ENCODE measurements at regions not wholly inside any gene's neighbourhood (a gene's known extent, or its start where the extent isn't known, plus 50 kb on each side); places are given as distances from the start of the nearest gene placed in this dataset.

GRCh38 chr1:34292472-34292871, 115.8 kb downstream of the C1orf94 start:
- TF ChIP-seq CTCF (conservative IDR thresholded peaks at IDR 0.05; ENCODE audit: low read depth in 2 of 2): peak in 1 of 2 experiments; percentile 58; a peak in 3 of 4 replicates
- TF ChIP-seq EZH2 (IDR thresholded peaks at IDR 0.05; ENCODE audit: low read depth, unreplicated experiment): no peak
- TF ChIP-seq EZH2phosphoT487 (IDR thresholded peaks at IDR 0.05; ENCODE audit: unreplicated experiment): no peak
- no peak for TF ChIP-seq JUNB (IDR thresholded peaks at IDR 0.05; ENCODE audit: unreplicated experiment)
- TF ChIP-seq CREB1 (CRISPR knock-in tag; IDR thresholded peaks at IDR 0.05; ENCODE audit: low read depth): no peak
- TF ChIP-seq POLR2AphosphoS5 (IDR thresholded peaks at IDR 0.05; ENCODE audit: low read depth): no peak
- TF ChIP-seq REST (IDR thresholded peaks at IDR 0.05; ENCODE audit: unreplicated experiment): no peak
- TF ChIP-seq NANOG (IDR thresholded peaks at IDR 0.05; ENCODE audit: borderline replicate concordance): no peak
- no peak for TF ChIP-seq STAT1 (IDR thresholded peaks at IDR 0.05; ENCODE audit: unreplicated experiment)
- TF ChIP-seq ZNF462 (CRISPR knock-in tag; IDR thresholded peaks at IDR 0.05): no peak
- no peak for TF ChIP-seq ETS1 (IDR thresholded peaks at IDR 0.05)
- no peak for TF ChIP-seq ZNF331 (CRISPR knock-in tag; IDR thresholded peaks at IDR 0.05; ENCODE audit: low read depth)

Data from GM23338 (cell line).